Prostate gland (tissue), 2 donors: ENCODE measurements at regions not wholly inside any gene's neighbourhood (a gene's known extent, or its start where the extent isn't known, plus 50 kb on each side); places are given as distances from the start of the nearest gene placed in this dataset.

Source experiments
- POLR2A ChIP-seq: fragments of 450-650 bp; IDR thresholded peaks from one replicate; pipeline ENCODE4 v1.6.1; 2016; ENCODE audit warnings: antibody characterized with exemption, mild to moderate bottlenecking
- TF ChIP-seq, protein P1 (sequence below), 4 experiments: fragments of 200-600 bp in 2 of 4; fragments of 450-650 bp in 2 of 4; sonication (generic) in 2 of 4; IDR thresholded peaks; 1 replicate in 3 of 4; 2 replicates in 1 of 4; pipeline ENCODE4 v1.5.1; 2016 to 2019; ENCODE audit warnings: antibody characterized with exemption in 4 of 4, mild to moderate bottlenecking in 2 of 4, moderate library complexity in 2 of 4

DNA sequence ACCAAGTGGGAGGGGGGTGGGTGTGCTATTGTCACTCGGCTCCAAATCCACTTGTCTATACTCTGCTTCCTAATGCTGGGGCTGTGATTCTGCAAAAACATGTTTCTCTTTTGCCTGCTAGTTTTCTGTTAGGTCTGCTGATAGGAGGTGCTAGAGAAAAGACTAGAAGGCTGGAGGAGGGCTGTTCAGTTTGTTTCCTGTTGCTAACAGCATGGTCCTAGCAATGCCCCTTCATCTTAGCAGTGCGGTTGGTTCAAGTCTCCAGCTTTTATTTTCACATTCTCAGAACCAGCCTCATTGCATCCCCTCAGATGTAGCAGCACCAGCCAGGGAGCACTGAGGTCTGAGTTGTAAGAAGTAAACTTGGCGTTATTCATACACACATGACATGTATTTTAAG, 310.2 kb downstream of the YTHDC2 start:
- TF ChIP-seq, protein P1, sequence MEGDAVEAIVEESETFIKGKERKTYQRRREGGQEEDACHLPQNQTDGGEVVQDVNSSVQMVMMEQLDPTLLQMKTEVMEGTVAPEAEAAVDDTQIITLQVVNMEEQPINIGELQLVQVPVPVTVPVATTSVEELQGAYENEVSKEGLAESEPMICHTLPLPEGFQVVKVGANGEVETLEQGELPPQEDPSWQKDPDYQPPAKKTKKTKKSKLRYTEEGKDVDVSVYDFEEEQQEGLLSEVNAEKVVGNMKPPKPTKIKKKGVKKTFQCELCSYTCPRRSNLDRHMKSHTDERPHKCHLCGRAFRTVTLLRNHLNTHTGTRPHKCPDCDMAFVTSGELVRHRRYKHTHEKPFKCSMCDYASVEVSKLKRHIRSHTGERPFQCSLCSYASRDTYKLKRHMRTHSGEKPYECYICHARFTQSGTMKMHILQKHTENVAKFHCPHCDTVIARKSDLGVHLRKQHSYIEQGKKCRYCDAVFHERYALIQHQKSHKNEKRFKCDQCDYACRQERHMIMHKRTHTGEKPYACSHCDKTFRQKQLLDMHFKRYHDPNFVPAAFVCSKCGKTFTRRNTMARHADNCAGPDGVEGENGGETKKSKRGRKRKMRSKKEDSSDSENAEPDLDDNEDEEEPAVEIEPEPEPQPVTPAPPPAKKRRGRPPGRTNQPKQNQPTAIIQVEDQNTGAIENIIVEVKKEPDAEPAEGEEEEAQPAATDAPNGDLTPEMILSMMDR (IDR thresholded peaks at IDR 0.05) = no peak
- TF ChIP-seq POLR2A = no peak
